ACHN (cell line): ENCODE measurements at regions not wholly inside any gene's neighbourhood (a gene's known extent, or its start where the extent isn't known, plus 50 kb on each side); places are given as distances from the start of the nearest gene placed in this dataset.
"Not testable (repeated sequence)": the region's sequence is repeated elsewhere in the genome, so short reads cannot be mapped to it uniquely, and the experiment has no call there.

ENCODE experiments used
- DNase-seq: peaks from one replicate; pipeline ENCODE4 v3.0.0-alpha.2; 2015
- in situ Hi-C: cut with HindIII; loops from 2 replicates; pipeline ENCODE4 v1.10.0; 2017; ENCODE audit warnings: low sequenced_read_pairs, low pct_ligation_motif_present, low pct_unique_long_range_greater_than_20kb

DNA sequence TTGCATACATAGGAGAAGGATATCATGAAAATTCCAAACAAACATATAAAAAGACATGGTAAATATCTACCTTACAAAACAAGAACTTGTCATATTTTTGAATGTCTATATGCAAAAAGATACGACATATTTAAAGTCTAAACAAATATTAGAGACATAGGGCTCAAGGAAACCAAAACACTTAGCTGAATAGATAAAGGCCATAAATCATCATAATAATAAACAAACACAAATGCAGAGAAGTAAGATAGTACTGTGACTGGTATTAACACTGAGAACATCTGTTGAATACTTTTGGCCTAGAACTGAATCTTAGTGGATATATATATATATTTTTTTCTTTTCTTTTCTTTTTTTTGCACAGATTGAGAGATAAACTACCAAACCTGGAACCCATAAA is 435.8 kb downstream of the KCNJ18 start:
- DNase-seq, result no peak
- in situ Hi-C loops, result no loop called here

GRCh38 chr17:22128723-22129122 is 436.4 kb downstream of the KCNJ18 start:
- in situ Hi-C loops, result no loop called here
- peak; percentile 18 for DNase-seq

DNA sequence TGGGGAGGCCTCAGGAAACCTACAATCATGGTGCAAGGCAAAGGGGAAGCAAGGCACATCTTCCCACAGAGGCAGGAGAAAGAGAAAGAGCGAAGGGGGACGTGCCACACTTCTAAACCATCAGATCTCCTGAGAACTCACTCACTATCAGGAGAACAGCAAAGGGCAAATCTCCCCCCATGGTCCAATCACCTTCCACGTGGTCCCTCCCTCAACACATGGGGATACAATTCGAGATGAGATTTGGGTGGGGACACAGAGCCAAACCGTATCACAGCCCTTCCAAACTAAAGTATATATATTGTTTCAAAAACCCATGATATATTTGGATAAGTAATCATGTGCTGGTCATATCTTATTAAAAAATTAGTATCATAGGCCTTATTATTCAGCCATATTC is 437.6 kb downstream of the KCNJ18 start:
- DNase-seq, in situ Hi-C loops: not testable (repeated sequence)

DNA sequence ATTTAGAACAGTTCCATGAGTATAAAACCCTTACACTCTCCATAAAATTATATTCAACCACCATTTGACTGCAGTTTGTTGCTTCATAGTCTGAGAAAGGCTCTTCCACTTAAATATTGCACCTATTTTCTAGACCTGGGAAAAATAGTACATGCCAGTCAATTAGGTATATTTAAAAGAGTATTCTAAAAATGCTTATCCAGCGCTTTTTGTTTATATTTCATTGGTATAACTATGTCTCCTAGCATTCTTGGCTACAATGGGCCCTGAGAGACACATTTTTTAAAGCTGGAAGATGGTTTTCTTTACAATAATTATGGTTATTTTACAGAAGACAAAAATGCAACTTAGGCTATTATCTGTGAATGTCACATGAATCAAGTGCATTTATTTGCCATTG is 439.4 kb downstream of the KCNJ18 start:
- in situ Hi-C loops, result no loop called here
- no peak for DNase-seq

DNA sequence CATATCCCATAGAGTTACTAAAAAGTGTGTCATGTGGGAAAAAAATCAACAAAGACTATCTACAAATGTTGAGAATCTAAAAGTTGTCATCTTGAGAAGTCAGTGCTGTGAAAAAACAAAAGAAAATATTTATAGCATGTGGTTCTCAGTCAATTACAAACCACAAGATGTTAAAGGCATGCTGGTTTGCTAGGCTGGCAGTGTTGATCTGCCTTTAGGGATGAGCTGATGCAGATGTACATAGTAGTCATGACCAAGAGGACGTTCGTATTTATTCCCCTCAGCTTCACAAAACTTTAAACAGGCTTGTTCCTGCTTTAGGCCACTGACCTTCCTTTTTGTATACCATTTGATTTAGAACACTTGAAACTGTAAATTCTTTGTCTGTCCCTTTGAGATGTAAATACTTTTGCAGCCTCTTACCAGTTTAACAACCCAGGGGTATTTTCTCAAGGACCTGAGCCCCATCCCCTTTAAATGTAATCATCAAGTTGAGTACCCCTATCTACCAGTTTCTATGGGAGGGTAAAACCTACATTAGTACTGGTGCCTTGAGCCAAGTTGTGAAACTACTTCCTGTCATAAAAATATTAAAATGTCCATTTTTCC is 446.6 kb downstream of the KCNJ18 start:
- DNase-seq, result no peak
- in situ Hi-C loops, result no loop called here

DNA sequence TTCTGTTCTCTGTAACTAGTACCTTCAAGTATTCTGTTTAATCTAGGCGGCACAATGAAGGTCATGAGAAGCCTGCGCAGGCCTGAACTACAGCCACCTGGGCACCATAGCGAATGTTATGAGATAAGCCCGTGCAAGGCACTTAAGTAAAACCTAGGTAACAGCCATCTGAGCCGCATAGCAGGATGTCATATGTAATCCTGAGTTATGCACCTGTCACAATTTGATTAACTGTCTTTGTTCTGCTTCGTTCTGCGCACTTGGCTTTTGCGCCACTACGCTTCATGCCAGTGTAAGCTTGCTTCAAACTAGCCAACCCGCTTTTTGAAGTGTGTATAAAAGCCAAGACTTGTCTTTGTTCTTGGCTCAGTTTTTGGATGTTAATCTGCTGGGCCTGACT is 449.8 kb downstream of the KCNJ18 start:
- DNase-seq, result no peak
- in situ Hi-C loops, result no loop called here

GRCh38 chr17:22145605-22146178 is 453.4 kb downstream of the KCNJ18 start:
- DNase-seq, result no peak
- in situ Hi-C loops, result no loop called here

- in situ Hi-C loops, result no loop called here
- DNase-seq, result no peak
Measured at GRCh38 chr17:22158364-22158763, 466.0 kb downstream of the KCNJ18 start.

GRCh38 chr17:22161376-22161775 is 469.1 kb downstream of the KCNJ18 start:
- in situ Hi-C loops, result no loop called here
- no peak for DNase-seq

DNA sequence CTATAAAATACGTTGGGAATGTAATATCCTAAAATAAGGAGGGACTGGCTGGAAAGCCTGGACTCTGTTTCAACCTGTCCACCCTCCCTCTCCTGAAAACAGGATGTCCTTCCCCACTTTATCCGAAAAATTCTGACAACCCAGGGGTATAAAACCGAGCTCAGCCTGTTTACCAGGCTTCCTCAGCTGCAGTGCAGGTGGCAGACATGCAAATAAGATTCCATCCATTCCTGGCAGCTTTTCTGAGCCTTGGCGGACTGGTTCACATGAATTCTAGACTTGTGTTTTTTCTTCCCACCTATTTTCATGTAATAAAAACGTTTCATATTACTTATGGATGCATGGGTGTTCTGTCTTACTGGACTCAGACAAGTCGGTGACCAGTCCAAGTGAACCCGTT is 479.3 kb downstream of the KCNJ18 start:
- in situ Hi-C loops, result no loop called here
- no peak for DNase-seq

GRCh38 chr17:22193113-22193512 is 500.8 kb downstream of the KCNJ18 start:
- no peak for DNase-seq
- in situ Hi-C loops, result no loop called here

DNA sequence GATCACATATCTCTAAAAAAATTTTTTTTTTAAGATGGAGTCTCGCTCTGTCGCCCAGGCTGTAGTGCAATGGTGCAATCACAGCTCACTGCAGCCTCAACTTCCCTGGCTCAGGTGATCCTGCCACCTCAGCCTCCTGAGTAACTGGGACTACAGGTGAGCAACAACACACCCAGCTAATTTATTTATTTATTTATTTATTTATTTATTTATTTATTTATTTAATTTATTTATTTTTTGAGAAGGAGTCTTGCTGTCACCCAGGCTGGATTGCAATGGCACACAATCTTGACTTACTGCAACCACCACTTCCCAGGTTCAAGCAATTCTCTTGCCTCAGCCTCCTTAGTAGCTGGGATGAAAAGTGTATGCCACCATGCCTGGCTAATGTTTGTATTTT is 507.9 kb downstream of the KCNJ18 start:
- DNase-seq, in situ Hi-C loops: not testable (repeated sequence)

DNA sequence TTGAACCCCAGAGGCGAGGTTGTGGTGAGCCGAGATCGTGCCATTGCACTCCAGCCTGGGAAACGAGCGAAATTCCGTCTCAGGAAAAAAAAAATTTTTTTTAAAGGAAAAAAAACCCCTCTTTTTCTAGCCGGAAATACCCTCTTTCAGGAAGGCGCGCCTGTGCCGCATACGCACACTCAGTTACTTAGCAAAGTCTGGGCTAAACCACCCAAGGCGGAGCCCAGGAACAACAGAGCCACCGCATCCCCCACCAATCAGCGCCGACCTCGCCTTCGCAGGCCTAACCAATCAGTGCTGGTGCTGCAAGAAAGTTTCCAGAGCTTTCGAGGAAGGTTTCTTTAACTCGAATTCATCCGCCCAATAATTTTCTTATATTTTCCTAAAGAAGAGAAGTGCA is 510.4 kb downstream of the KCNJ18 start:
- in situ Hi-C loops, result no loop called here
- no peak for DNase-seq

GRCh38 chr17:22203208-22203715 is 510.9 kb downstream of the KCNJ18 start:
- no peak for DNase-seq
- in situ Hi-C loops, result no loop called here

DNA sequence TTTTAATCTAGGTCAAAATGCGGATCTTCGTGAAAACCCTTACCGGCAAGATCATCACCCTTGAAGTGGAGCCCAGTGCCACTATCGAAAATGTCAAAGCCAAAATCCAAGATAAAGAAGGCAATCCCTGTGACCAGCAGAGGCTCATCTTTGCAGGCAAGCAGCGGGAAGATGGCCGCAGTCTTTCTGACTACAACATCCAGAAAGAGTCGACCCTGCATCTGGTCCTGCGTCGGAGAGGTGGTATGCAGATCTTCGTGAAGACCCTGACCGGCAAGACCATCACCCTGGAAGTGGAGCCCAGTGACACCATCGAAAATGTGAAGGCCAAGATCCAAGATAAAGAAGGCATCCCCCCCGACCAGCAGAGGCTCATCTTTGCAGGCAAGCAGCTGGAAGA is 511.8 kb downstream of the KCNJ18 start:
- in situ Hi-C loops, DNase-seq: not testable (repeated sequence)

DNA sequence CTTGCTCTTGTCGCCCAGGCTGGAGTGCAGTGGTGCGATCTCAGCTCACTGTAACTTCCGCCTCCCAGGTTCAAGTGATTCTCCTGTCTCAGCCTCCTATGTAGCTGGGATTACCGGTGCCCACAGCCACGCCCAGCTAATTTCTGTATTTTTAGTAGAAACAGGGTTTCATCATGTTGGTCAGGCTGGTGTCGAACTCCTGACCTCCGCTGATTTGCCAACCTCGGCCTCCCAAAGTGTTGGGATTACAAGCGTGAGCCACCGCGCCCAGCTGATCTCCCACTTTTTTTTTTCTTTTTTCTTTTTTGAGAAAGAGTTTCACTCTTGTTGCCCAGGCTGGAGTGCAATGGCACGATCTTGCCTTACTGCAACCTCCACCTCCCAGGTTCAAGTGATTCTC is 517.9 kb downstream of the KCNJ18 start:
- in situ Hi-C loops, DNase-seq: not testable (repeated sequence)

DNA sequence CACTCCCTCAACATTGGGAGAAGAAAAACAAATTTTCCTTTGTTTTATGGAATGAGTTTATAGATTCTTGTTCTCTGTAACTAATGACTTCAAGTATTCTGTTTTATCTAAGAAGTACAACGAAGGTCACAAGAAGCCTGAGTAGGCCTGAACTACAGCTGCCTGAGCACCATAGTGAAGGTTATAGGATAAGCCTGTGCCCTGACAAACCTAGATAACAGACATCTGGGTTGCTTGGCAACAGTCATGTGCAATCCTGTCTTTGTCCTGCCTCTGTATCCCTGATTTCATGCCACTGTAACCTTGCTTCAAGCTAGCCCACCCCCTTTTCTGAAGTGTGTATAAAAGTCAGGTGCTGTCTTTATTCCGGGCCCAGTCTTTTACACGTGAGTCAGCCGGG is 520.8 kb downstream of the KCNJ18 start:
- DNase-seq, in situ Hi-C loops: not testable (repeated sequence)

DNA sequence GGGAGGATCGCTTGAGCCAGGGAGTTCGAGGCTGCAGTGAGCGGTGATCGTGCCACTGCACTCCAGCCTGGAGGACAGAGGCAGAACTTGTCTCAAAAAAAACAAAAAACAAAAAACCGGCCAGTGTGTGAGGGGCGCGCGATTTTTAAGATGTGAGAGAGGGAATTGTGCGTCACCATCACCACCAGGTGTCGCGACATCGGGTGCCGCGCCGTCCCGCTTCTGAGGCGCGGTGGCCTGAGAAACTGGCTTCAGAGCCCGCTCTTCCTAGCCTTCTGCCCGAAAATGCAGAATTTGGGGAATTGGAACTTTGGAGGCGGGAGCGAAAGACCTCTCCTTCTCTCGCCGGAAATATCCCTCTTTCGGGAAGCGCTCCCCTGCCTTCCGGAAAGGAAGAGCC is 524.8 kb downstream of the KCNJ18 start:
- in situ Hi-C loops, result no loop called here
- no peak for DNase-seq

GRCh38 chr17:22221344-22221743 is 529.0 kb downstream of the KCNJ18 start:
- no peak for DNase-seq
- in situ Hi-C loops, result no loop called here

DNA sequence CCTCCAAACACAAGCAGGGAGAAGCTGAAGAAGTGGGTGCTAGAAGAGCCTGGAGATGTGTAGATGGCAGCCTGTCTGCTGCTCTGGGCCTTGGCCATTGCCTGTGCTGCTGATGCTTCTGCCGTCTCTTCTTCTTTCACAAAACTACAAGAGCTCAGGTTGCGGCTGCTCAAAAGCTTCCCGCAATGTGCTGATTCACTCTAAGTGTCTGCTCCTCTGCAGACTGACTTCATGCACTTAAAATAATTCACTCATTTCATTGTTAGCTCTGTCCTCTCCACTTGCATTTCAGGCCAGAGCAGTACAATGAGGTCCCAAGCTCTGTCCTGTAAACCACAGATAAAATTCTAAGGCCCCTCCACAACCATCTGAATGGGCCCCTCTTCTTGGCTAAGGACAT is 534.2 kb downstream of the KCNJ18 start:
- in situ Hi-C loops, DNase-seq: not testable (repeated sequence)
